ENCODE measurements at regions not wholly inside any gene's neighbourhood (a gene's known extent, or its start where the extent isn't known, plus 50 kb on each side); places are given as distances from the start of the nearest gene placed in this dataset.

- TF ChIP-seq CTCF (IDR thresholded peaks at IDR 0.05; ENCODE audit: insufficient read depth, low read length, poor library complexity, severe bottlenecking) (no peak), EZH2phosphoT487 (conservative IDR thresholded peaks at IDR 0.05; ENCODE audit: low read length) (no peak)
- no peak overlapping the region for H3K27ac ChIP-seq (ENCODE audit: low read depth, low read length)
- H3K36me3 ChIP-seq (ENCODE audit: low read length): no peaks in the 10 kb centered on the region
- H3K9me2 ChIP-seq (replicated peaks; ENCODE audit: insufficient read depth, low read length): no peaks in the 10 kb centered on the region
- no peak overlapping the region for H3K4me2 ChIP-seq (ENCODE audit: low read depth, low read length, poor library complexity, severe bottlenecking)
- no peaks in the 10 kb centered on the region for H3K79me2 ChIP-seq (ENCODE audit: insufficient read depth, low read length)
- H2AFZ ChIP-seq (ENCODE audit: low read depth, low read length, severe bottlenecking): no peak overlapping the region
- H3F3A ChIP-seq (ENCODE audit: insufficient read depth): no peaks in the 10 kb centered on the region
- no peaks in the 10 kb centered on the region for H4K20me1 ChIP-seq (ENCODE audit: low read depth, low read length)
- H3K4me3 ChIP-seq (ENCODE audit: insufficient read depth, low read length, poor library complexity, severe bottlenecking): no peak overlapping the region
- H3K27me3 ChIP-seq (ENCODE audit: low read length): no peaks in the 10 kb centered on the region
- H3K9ac ChIP-seq (ENCODE audit: low read length): no peak overlapping the region
- H3K9me3 ChIP-seq (ENCODE audit: insufficient read depth, low read length): no peaks in the 10 kb centered on the region
Measured at GRCh38 chr2:187873132-187873531, 318.9 kb upstream of the TFPI start.

GRCh38 chr2:187874786-187875185 lies 320.6 kb upstream of the TFPI start:
- no peaks in the 10 kb centered on the region for H3K9me3 ChIP-seq (ENCODE audit: insufficient read depth, low read length)
- no peaks in the 10 kb centered on the region for H3K9me2 ChIP-seq (replicated peaks; ENCODE audit: insufficient read depth, low read length)
- TF ChIP-seq CTCF (IDR thresholded peaks at IDR 0.05; ENCODE audit: insufficient read depth, low read length, poor library complexity, severe bottlenecking) (no peak), EZH2phosphoT487 (conservative IDR thresholded peaks at IDR 0.05; ENCODE audit: low read length) (no peak)
- H3K9ac ChIP-seq (ENCODE audit: low read length): no peak overlapping the region
- H3K4me3 ChIP-seq (ENCODE audit: insufficient read depth, low read length, poor library complexity, severe bottlenecking): no peak overlapping the region
- H3K79me2 ChIP-seq (ENCODE audit: insufficient read depth, low read length): no peaks in the 10 kb centered on the region
- H3F3A ChIP-seq (ENCODE audit: insufficient read depth): no peaks in the 10 kb centered on the region
- no peaks in the 10 kb centered on the region for H4K20me1 ChIP-seq (ENCODE audit: low read depth, low read length)
- no peak overlapping the region for H3K4me2 ChIP-seq (ENCODE audit: low read depth, low read length, poor library complexity, severe bottlenecking)
- H3K36me3 ChIP-seq (ENCODE audit: low read length): no peaks in the 10 kb centered on the region
- H2AFZ ChIP-seq (ENCODE audit: low read depth, low read length, severe bottlenecking): no peak overlapping the region
- H3K27me3 ChIP-seq (ENCODE audit: low read length): no peaks in the 10 kb centered on the region
- H3K27ac ChIP-seq (ENCODE audit: low read depth, low read length): no peak overlapping the region

- no peaks in the 10 kb centered on the region for H3F3A ChIP-seq (ENCODE audit: insufficient read depth)
- H3K27ac ChIP-seq (ENCODE audit: low read depth, low read length): no peak overlapping the region
- no peak overlapping the region for H3K4me3 ChIP-seq (ENCODE audit: insufficient read depth, low read length, poor library complexity, severe bottlenecking)
- no peak for TF ChIP-seq EZH2phosphoT487 (conservative IDR thresholded peaks at IDR 0.05; ENCODE audit: low read length)
- TF ChIP-seq CTCF (IDR thresholded peaks at IDR 0.05; ENCODE audit: insufficient read depth, low read length, poor library complexity, severe bottlenecking): no peak
- H3K9me3 ChIP-seq (ENCODE audit: insufficient read depth, low read length): no peaks in the 10 kb centered on the region
- H3K27me3 ChIP-seq (ENCODE audit: low read length): no peaks in the 10 kb centered on the region
- H2AFZ ChIP-seq (ENCODE audit: low read depth, low read length, severe bottlenecking): no peak overlapping the region
- no peaks in the 10 kb centered on the region for H3K79me2 ChIP-seq (ENCODE audit: insufficient read depth, low read length)
- H3K9ac ChIP-seq (ENCODE audit: low read length): no peak overlapping the region
- no peaks in the 10 kb centered on the region for H4K20me1 ChIP-seq (ENCODE audit: low read depth, low read length)
- no peaks in the 10 kb centered on the region for H3K9me2 ChIP-seq (replicated peaks; ENCODE audit: insufficient read depth, low read length)
- H3K36me3 ChIP-seq (ENCODE audit: low read length): no peaks in the 10 kb centered on the region
- H3K4me2 ChIP-seq (ENCODE audit: low read depth, low read length, poor library complexity, severe bottlenecking): no peak overlapping the region
Measured at GRCh38 chr2:187875261-187876141, 321.3 kb upstream of the TFPI start.
